ENCODE measurements at regions not wholly inside any gene's neighbourhood (a gene's known extent, or its start where the extent isn't known, plus 50 kb on each side); places are given as distances from the start of the nearest gene placed in this dataset.
"Not testable (repeated sequence)": the region's sequence is repeated elsewhere in the genome, so short reads cannot be mapped to it uniquely, and the experiment has no call there.

- not testable (repeated sequence) for TF ChIP-seq EP300, CTCF, POLR2A (IDR thresholded peaks at IDR 0.05)
Observed at GRCh38 chr2:238618494-238619283, 192.0 kb downstream of the ASB1 start.

Data from gastroesophageal sphincter (tissue), 3 donors.